Adrenal gland (tissue), 5 donors: ENCODE measurements at regions not wholly inside any gene's neighbourhood (a gene's known extent, or its start where the extent isn't known, plus 50 kb on each side); places are given as distances from the start of the nearest gene placed in this dataset.

Source experiments
- POLR2A ChIP-seq, 2 donors: fragments of 450-650 bp; IDR thresholded peaks; one replicate each; pipeline ENCODE4 v1.6.1; 2017; ENCODE audit warnings: antibody characterized with exemption in 2 of 2, mild to moderate bottlenecking in 2 of 2, moderate library complexity in 1 of 2
- TF ChIP-seq, protein P1 (sequence below), 6 experiments: fragments of 450-650 bp in 4 of 6; fragments of 200-600 bp in 2 of 6; sonication (generic) in 1 of 6; IDR thresholded peaks; 1 replicate in 5 of 6; 2 replicates in 1 of 6; pipeline versions ENCODE4 v1.5.1 to v1.8.0; 2016 to 2021; ENCODE audit warnings: antibody characterized with exemption in 6 of 6, mild to moderate bottlenecking in 2 of 6, moderate library complexity in 1 of 6
- donor health status: DM: no; HTN: no; CAD: no.

DNA sequence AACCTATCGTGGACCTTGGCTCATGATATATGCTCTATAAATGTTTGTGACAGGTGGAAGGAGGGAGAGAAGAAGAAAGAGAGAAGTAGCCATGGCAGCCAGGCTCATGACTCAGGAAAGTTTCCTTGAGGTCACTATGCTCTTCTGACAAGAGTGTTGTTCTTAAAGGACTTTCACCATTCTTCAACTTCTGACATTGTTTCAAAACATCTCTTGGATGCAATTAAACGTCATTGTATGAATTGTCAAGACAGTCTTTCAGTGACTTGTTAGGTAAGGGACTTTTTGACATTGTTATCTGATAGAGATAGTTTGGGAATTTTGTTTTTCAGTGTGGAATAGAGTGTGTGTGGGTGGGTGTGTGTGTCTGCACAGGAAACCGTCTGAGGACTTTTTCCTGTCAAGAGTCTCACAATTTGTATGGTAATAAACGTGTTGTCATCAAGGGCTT lies 617.0 kb downstream of the MID1IP1 start:
- TF ChIP-seq, protein P1, sequence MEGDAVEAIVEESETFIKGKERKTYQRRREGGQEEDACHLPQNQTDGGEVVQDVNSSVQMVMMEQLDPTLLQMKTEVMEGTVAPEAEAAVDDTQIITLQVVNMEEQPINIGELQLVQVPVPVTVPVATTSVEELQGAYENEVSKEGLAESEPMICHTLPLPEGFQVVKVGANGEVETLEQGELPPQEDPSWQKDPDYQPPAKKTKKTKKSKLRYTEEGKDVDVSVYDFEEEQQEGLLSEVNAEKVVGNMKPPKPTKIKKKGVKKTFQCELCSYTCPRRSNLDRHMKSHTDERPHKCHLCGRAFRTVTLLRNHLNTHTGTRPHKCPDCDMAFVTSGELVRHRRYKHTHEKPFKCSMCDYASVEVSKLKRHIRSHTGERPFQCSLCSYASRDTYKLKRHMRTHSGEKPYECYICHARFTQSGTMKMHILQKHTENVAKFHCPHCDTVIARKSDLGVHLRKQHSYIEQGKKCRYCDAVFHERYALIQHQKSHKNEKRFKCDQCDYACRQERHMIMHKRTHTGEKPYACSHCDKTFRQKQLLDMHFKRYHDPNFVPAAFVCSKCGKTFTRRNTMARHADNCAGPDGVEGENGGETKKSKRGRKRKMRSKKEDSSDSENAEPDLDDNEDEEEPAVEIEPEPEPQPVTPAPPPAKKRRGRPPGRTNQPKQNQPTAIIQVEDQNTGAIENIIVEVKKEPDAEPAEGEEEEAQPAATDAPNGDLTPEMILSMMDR (IDR thresholded peaks at IDR 0.05): no peak
- TF ChIP-seq POLR2A (IDR thresholded peaks at IDR 0.05): no peak
